Fibroblast of the aortic adventitia (primary cell): ENCODE measurements at regions not wholly inside any gene's neighbourhood (a gene's known extent, or its start where the extent isn't known, plus 50 kb on each side); places are given as distances from the start of the nearest gene placed in this dataset.

ENCODE experiments used
- DNase-seq: peaks from one replicate; pipeline ENCODE4 v3.0.0-alpha.2; 2010; ENCODE audit warnings: low read depth
- H3K4me3 ChIP-seq: 2 replicates; pipeline ENCODE4 v1.5.1; 2011; ENCODE audit warnings: low read depth, mild to moderate bottlenecking, control low read depth, low read length, moderate library complexity
- TF ChIP-seq, protein P1 (sequence below): IDR thresholded peaks from 2 replicates; pipeline ENCODE4 v1.5.1; 2011; ENCODE audit warnings: mild to moderate bottlenecking, low read length, control low read depth, inconsistent platforms; ENCODE audit not compliant: insufficient read depth

- no peak for DNase-seq
- no peak overlapping the region for H3K4me3 ChIP-seq
- TF ChIP-seq, protein P1, sequence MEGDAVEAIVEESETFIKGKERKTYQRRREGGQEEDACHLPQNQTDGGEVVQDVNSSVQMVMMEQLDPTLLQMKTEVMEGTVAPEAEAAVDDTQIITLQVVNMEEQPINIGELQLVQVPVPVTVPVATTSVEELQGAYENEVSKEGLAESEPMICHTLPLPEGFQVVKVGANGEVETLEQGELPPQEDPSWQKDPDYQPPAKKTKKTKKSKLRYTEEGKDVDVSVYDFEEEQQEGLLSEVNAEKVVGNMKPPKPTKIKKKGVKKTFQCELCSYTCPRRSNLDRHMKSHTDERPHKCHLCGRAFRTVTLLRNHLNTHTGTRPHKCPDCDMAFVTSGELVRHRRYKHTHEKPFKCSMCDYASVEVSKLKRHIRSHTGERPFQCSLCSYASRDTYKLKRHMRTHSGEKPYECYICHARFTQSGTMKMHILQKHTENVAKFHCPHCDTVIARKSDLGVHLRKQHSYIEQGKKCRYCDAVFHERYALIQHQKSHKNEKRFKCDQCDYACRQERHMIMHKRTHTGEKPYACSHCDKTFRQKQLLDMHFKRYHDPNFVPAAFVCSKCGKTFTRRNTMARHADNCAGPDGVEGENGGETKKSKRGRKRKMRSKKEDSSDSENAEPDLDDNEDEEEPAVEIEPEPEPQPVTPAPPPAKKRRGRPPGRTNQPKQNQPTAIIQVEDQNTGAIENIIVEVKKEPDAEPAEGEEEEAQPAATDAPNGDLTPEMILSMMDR, result no peak
These were observed 454.4 kb downstream of the MAFB start for GRCh38 chr20:40234593-40234992.

- DNase-seq, result no peak
These were observed 455.6 kb downstream of the MAFB start for GRCh38 chr20:40233406-40233805.

DNA sequence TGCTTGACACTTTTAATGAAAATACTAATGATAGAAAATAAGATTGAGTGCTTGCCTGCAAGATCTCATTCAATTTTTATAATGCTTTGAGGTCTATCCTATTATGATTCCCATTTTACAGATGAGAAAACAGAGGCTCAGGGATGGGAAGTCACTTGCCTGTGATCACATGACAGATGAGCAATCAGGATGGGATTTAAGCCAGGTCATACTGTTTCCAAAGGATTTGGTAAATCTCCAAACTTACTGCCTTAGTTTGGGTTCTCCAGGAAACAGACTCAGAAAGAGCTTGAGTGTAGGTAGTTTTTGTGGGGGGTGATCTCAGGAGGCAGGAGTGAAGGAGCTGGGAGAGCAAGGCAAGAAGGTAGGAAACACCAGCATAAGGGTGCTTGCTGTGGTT lies 456.3 kb downstream of the MAFB start:
- no peak for DNase-seq
- H3K4me3 ChIP-seq, result no peak overlapping the region
- TF ChIP-seq, protein P1, result no peak

More at GRCh38 chr20:40233406-40233805, 455.6 kb downstream of the MAFB start:
- no peak overlapping the region for H3K4me3 ChIP-seq
- TF ChIP-seq, protein P1, result no peak

- no peak for DNase-seq
- TF ChIP-seq, protein P1, result no peak
- no peak overlapping the region for H3K4me3 ChIP-seq
These were observed 456.8 kb downstream of the MAFB start for GRCh38 chr20:40232273-40232672.

GRCh38 chr20:40230486-40230885 lies 458.6 kb downstream of the MAFB start:
- no peak overlapping the region for H3K4me3 ChIP-seq
- no peak for DNase-seq
- TF ChIP-seq, protein P1, result no peak

DNA sequence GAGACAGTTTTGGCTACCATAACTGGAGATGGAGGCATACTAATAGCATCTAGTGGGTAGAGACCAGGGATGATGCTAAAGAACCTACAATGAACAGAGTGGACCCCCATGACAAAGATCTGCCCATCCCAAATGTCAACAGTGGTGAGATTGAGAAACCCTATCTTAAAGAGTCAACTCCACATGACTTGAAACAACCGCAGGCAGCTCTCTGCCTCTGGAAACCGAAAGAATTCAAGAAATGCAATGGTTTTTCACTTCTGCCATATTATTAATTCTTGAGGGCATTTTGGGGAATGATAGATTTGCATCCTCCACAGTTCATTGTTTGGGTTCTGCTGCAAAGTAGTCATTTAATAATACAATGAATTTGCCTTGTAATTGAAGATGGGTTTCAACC lies 463.4 kb downstream of the MAFB start:
- no peak overlapping the region for H3K4me3 ChIP-seq
- TF ChIP-seq, protein P1, result no peak
- DNase-seq, result no peak

GRCh38 chr20:40223810-40224209 lies 465.2 kb downstream of the MAFB start:
- H3K4me3 ChIP-seq, result no peak overlapping the region
- TF ChIP-seq, protein P1, result no peak
- no peak for DNase-seq
